ENCODE measurements at regions not wholly inside any gene's neighbourhood (a gene's known extent, or its start where the extent isn't known, plus 50 kb on each side); places are given as distances from the start of the nearest gene placed in this dataset.

DNA sequence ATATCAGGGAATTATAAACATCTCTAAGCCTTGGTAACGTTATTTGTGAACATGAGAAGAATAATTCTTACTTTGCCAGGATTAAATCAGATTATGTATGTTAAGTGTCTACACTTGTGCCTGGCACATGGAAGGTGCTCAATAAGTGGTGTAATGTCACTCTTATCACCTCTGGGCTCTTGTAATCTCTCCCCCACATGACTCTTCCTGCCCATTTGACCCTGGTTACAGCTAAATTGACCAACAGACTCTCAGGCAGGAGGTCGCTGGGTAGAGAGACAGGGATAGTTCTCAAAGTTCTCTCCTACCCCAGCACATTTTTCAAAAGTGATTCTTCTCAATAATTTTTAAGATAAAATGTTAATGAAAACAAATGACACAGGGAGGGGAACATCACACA, 137.8 kb upstream of the FRMD6 start:
- Histone ChIP-seq H2BK20ac (ENCODE audit: low read length) (no peak overlapping the region), H4K5ac (ENCODE audit: insufficient read length, low read depth, low read length) (no peak overlapping the region), H2BK12ac (ENCODE audit: low read depth, low read length) (no peak overlapping the region), H3K14ac (ENCODE audit: insufficient read length) (no peak overlapping the region), H4K8ac (ENCODE audit: extremely low read depth, insufficient read depth, low read length) (no peak overlapping the region), H2AFZ (ENCODE audit: low read length) (no peak overlapping the region), H3K9me3 (ENCODE audit: insufficient read depth in 2 of 2, low read depth in 1 of 2, low read length in 1 of 2) (no peaks in the 10 kb centered on the region), H3K56ac (replicated peaks; ENCODE audit: insufficient read length, low read depth, low read length) (no peak overlapping the region), H3K4me2 (ENCODE audit: insufficient read depth in 1 of 2, low read depth in 2 of 2, low read length in 2 of 2) (no peak overlapping the region), H2BK5ac (ENCODE audit: low read depth, low read length) (no peak overlapping the region), H3K18ac (ENCODE audit: extremely low read depth, low read length) (no peak overlapping the region), H3K36me3 (ENCODE audit: control insufficient read depth in 2 of 4, insufficient read depth in 4 of 4, low read length in 3 of 4) (no peaks in the 10 kb centered on the region), H3K9ac (replicated peaks in 1 of 4; ENCODE audit: extremely low read depth in 1 of 4, low read depth in 3 of 4, low read length in 3 of 4) (no peak overlapping the region), H3K4ac (replicated peaks; ENCODE audit: insufficient read length, low read depth, low read length) (no peak overlapping the region), H4K20me1 (replicated peaks in 1 of 2; ENCODE audit: control insufficient read depth in 1 of 2, insufficient read depth in 2 of 2, low read length in 2 of 2) (no peaks in the 10 kb centered on the region), H3K23me2 (ENCODE audit: low read depth, low read length) (no peaks in the 10 kb centered on the region), H3K27ac (ENCODE audit: low read depth, low read length) (no peak overlapping the region), H2AK5ac (ENCODE audit: low read depth, low read length) (no peak overlapping the region), H3K4me1 (replicated peaks in 1 of 4; ENCODE audit: control insufficient read depth in 3 of 4, insufficient read depth in 4 of 4, low read length in 3 of 4) (peaks cover 0 to 2% (median 0%) of the 10 kb centered on the region in 4 experiments; a peak in 1 of 7 replicates), H2BK15ac (ENCODE audit: low read length) (no peak overlapping the region), H3K79me2 (ENCODE audit: control insufficient read depth in 1 of 2, insufficient read depth in 2 of 2, low read length in 2 of 2) (no peaks in the 10 kb centered on the region), H4K91ac (replicated peaks; ENCODE audit: insufficient read length, low read length) (no peak overlapping the region), H3K27me3 (replicated peaks in 1 of 4; ENCODE audit: control insufficient read depth in 3 of 4, extremely low read depth in 1 of 4, insufficient read depth in 3 of 4, low read length in 3 of 4) (0 out of 7 replicates have a peak, but pooled peaks cover 0 to 1% (median 0%) of the 10 kb centered on the region in 4 experiments), H3K79me1 (ENCODE audit: low read depth, low read length) (no peaks in the 10 kb centered on the region), H2BK120ac (replicated peaks; ENCODE audit: low read depth, low read length) (no peak overlapping the region), H3K4me3 (ENCODE audit: extremely low read depth in 1 of 4, insufficient read depth in 2 of 4, low read depth in 3 of 4, low read length in 4 of 4) (no peak overlapping the region), H3K23ac (ENCODE audit: insufficient read length) (no peak overlapping the region)
- 83% methylated on average over 2 of the region's 2 CpGs; no CpG with 5 or more reads in 1 of the 2 experiments for WGBS, 2 experiments (ENCODE audit: extremely low coverage in 1 of 2, insufficient coverage in 1 of 2, insufficient read length in 1 of 2, insufficient replicate concordance in 2 of 2, low coverage in 1 of 2, low lambda C conversion rate in 2 of 2, missing lambda C conversion rate in 1 of 2)
- ChIA-PET CTCF (ENCODE audit: partially characterized antibody) (interaction anchor here (1.2 kb wide), 1 partner anchor 14 kb away, joined by 4 read pairs; no protein-coding TSS in a partner anchor), POLR2A (ENCODE audit: partially characterized antibody) (no interaction called here)
- no peak for DNase-seq (ENCODE audit: low read depth in 1 of 2, low spot score in 2 of 2)
- no peak for FAIRE-seq
- TF ChIP-seq, protein P1, sequence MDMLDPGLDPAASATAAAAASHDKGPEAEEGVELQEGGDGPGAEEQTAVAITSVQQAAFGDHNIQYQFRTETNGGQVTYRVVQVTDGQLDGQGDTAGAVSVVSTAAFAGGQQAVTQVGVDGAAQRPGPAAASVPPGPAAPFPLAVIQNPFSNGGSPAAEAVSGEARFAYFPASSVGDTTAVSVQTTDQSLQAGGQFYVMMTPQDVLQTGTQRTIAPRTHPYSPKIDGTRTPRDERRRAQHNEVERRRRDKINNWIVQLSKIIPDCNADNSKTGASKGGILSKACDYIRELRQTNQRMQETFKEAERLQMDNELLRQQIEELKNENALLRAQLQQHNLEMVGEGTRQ (IDR thresholded peaks at IDR 0.05; ENCODE audit: low read length): no peak
- TF ChIP-seq JUN (IDR thresholded peaks at IDR 0.05; ENCODE audit: low read depth, low read length) (no peak), KDM4A (IDR thresholded peaks at IDR 0.05; ENCODE audit: low read depth, low read length, severe bottlenecking) (no peak), CHD1 (IDR thresholded peaks at IDR 0.05; ENCODE audit: low read depth, low read length) (no peak), ATF3 (IDR thresholded peaks at IDR 0.05; ENCODE audit: insufficient read depth, low read depth, low read length) (no peak), TBP (IDR thresholded peaks at IDR 0.05; ENCODE audit: low read depth, low read length) (no peak), SRF (IDR thresholded peaks at IDR 0.05; ENCODE audit: low read depth, low read length) (no peak), POLR2A (IDR thresholded peaks at IDR 0.05; ENCODE audit: control extremely low read depth in 1 of 2, low read depth in 2 of 2, low read length in 2 of 2) (no peak), CTCF (IDR thresholded peaks at IDR 0.05; ENCODE audit: control extremely low read depth in 1 of 3, insufficient read depth in 1 of 3, low read depth in 1 of 3, low read length in 3 of 3) (no peak)
- TF ChIP-seq, protein P2, sequence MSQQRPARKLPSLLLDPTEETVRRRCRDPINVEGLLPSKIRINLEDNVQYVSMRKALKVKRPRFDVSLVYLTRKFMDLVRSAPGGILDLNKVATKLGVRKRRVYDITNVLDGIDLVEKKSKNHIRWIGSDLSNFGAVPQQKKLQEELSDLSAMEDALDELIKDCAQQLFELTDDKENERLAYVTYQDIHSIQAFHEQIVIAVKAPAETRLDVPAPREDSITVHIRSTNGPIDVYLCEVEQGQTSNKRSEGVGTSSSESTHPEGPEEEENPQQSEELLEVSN (IDR thresholded peaks at IDR 0.05): no peak

All from H1 (cell line).